ENCODE measurements at regions not wholly inside any gene's neighbourhood (a gene's known extent, or its start where the extent isn't known, plus 50 kb on each side); places are given as distances from the start of the nearest gene placed in this dataset.

DNA sequence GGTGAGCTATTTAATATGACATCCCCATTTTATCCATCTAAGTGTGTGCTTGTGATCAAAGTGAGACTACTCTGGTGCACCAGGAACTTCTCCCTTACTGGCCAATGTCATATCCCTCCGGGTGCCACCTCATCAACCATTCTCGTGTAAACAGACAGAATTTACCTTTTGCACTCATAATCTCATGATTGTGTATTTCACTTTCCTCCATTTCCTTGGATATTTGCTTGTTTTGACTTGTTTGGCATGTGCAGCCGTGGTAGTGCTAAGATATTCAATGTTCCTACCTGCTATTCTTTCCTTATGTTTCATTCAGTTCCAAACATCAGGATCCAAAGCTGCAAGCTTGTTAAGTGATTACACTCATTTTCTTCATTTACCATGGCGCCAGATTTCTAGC is 280.5 kb upstream of the SP8 start:
- H3K27me3 Mint-ChIP-seq, result no peaks in the 10 kb centered on the region
- no peak overlapping the region for H3K4me3 Mint-ChIP-seq
- H3K4me1 Mint-ChIP-seq (ENCODE audit: low read depth), result no peaks in the 10 kb centered on the region
- no peaks in the 10 kb centered on the region for H3K36me3 Mint-ChIP-seq (ENCODE audit: low read depth)
- no peak overlapping the region for H3K27ac Mint-ChIP-seq
- intact Hi-C loops (cut with micrococcal nuclease), result no loop called here
- no peaks in the 10 kb centered on the region for H3K9me3 Mint-ChIP-seq

DNA sequence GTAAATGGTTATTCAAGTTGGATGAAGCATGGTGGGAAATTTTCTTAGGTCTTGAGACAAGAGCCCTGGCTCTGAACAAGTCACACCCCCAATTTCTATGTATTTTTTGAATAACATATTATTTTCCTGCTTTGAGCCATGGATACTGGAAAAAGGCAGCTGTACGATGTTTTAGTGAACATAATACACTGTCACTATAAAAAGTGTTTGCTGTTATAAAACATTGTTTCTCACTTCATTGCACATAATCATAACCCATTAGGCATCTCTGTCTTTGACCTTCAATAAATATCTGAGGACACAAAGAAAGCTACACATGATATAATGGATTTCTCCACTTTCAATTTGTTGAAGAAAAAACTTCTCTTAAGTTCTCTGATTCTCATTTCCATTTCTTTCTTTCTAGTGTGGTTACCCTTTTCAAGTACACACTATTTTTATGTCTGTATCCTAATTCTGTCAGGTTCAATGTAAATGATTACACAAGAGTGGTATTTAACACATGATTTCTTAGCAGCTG is 283.9 kb upstream of the SP8 start:
- Mint-ChIP-seq H3K4me1 (ENCODE audit: low read depth) (no peaks in the 10 kb centered on the region), H3K36me3 (ENCODE audit: low read depth) (no peaks in the 10 kb centered on the region), H3K4me3 (no peak overlapping the region), H3K27me3 (no peaks in the 10 kb centered on the region), H3K27ac (no peak overlapping the region), H3K9me3 (no peaks in the 10 kb centered on the region)
- intact Hi-C loops (cut with micrococcal nuclease), result no loop called here

DNA sequence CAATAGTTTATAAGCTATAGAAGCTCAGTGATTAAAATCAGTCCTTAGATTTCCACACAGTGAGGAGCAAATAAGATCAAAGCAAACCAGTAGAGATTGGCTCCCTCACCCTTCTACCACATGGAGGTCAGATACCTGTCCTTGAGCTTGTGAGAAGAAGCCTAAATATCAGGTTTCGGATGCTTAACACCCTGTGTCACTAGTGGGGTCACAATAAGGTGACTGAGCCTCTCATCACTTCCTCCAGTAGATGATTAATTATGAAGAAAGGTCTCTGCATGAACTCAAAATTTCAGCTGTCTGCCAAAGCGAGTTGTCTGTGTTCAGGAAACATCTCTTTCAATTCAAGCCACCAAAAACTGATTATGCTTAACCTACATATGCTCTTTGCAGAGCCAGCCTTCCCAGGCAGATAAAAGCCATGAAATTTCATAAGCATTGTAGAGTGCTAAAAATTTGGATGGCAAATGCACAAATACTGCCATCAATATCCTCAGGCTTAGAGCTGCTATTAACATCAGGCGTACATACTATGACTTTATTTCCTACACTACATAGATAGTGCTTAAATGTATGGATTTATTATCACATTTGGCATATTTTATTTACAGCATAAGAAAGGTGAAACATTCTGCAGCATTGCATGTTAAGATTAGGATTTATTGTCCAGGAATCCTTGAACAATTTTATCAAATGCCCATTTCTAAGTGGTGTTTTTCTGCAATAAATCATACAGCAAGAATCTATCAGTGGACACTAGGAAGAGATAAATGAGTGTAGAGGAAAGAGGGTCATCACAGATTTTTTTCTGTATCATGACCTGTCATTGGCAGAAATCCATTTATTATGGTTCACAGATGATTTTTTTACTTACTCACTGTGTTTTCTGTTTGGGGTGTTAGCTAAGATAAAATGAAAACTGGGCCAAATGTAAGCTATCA is 285.1 kb upstream of the SP8 start:
- H3K4me1 Mint-ChIP-seq (ENCODE audit: low read depth), result no peaks in the 10 kb centered on the region
- H3K36me3 Mint-ChIP-seq (ENCODE audit: low read depth), result no peaks in the 10 kb centered on the region
- H3K4me3 Mint-ChIP-seq, result no peak overlapping the region
- H3K27me3 Mint-ChIP-seq, result no peaks in the 10 kb centered on the region
- H3K9me3 Mint-ChIP-seq, result no peaks in the 10 kb centered on the region
- H3K27ac Mint-ChIP-seq, result no peak overlapping the region
- intact Hi-C loops (cut with micrococcal nuclease), result no loop called here

DNA sequence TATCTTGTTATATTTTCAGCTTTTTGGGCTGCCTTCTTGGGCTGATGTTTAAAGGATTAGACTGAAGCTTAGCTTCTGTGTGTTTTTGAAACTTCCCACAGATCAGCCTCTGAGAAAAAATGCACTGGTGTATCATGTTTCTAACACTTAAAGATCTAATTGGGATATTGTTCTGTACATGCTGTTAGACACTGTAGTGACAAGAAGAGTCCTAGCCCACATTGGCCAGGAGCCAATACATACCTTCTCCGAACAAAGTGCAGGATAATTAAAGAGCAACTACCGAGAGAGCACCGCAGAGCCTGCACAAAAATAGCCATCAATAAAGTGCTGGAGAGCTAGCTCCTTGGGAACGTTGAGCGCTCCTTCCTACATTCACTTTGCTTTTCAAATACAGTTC is 289.4 kb upstream of the SP8 start:
- Mint-ChIP-seq H3K9me3 (no peaks in the 10 kb centered on the region), H3K4me1 (ENCODE audit: low read depth) (no peaks in the 10 kb centered on the region), H3K27me3 (no peaks in the 10 kb centered on the region), H3K4me3 (no peak overlapping the region), H3K36me3 (ENCODE audit: low read depth) (no peaks in the 10 kb centered on the region), H3K27ac (no peak overlapping the region)
- intact Hi-C loops (cut with micrococcal nuclease), result no loop called here

DNA sequence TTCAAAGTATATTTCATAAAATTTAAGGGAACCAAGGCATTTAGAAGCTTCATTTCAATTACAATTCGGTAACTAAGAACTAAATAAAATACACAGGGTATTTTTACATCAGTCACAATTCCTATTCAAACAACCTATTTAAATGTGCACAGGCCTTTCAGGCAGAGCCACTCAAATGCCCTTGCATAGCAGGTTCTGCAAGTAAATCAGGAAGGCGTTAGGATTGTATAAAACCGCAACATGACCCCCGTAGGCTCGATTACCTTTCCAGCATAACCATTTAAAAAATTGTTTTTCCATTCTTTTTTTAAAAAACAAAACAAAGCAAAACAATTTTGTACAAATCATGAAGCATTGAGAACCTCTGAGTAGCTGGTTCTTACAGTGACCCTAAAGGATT is 289.9 kb upstream of the SP8 start:
- Mint-ChIP-seq H3K4me1 (ENCODE audit: low read depth) (no peaks in the 10 kb centered on the region), H3K27ac (no peak overlapping the region), H3K4me3 (no peak overlapping the region), H3K36me3 (ENCODE audit: low read depth) (no peaks in the 10 kb centered on the region), H3K27me3 (no peaks in the 10 kb centered on the region), H3K9me3 (no peaks in the 10 kb centered on the region)
- intact Hi-C loops (cut with micrococcal nuclease), result no loop called here

DNA sequence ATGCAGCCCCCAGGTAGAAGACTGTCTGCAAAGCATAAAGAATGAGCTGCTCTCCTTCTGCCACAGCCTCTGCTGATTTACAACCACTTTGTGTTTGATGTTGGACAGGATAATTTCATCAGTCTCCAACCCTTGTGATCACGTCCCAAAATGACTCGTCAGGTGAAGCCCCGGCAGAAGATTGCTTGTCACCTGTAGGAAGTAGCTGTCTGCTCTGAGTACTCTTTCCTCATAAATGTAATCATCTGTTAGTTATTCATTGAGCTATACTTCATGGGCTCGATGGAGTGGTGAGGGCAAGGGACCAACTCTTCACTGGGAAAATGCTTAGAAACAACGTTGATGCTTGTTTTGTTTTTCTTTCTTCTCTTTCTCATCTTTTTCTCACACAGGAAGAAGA is 290.9 kb upstream of the SP8 start:
- no peaks in the 10 kb centered on the region for H3K27me3 Mint-ChIP-seq

DNA sequence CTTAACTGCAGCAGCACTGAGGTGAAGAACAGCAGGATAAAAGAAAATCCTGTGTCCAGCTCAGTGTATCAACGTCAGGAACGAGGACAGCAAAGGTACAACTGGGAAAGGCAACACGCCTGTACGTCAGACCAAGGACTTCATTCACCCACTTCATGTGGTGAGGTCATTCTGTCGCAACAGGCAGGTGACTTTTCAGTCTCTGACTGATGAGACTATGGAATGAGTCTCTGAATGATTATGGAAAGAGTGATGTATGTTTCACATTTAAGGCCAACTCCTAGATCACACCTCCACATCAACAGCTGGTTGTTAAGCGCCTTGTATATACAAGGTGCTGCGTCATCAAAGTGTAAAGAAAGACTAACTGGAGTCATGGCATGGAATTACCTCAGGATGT is 297.6 kb upstream of the SP8 start:
- H3K4me3 Mint-ChIP-seq, result no peak overlapping the region
- no peaks in the 10 kb centered on the region for H3K27me3 Mint-ChIP-seq
- H3K4me1 Mint-ChIP-seq (ENCODE audit: low read depth), result no peaks in the 10 kb centered on the region
- intact Hi-C loops (cut with micrococcal nuclease), result no loop called here
- no peaks in the 10 kb centered on the region for H3K9me3 Mint-ChIP-seq
- no peaks in the 10 kb centered on the region for H3K36me3 Mint-ChIP-seq (ENCODE audit: low read depth)
- H3K27ac Mint-ChIP-seq, result no peak overlapping the region

More for the DNA sequence above, 290.9 kb upstream of the SP8 start:
- Mint-ChIP-seq H3K27ac (no peak overlapping the region), H3K9me3 (no peaks in the 10 kb centered on the region), H3K4me3 (no peak overlapping the region), H3K36me3 (ENCODE audit: low read depth) (no peaks in the 10 kb centered on the region), H3K4me1 (ENCODE audit: low read depth) (no peaks in the 10 kb centered on the region)
- intact Hi-C loops (cut with micrococcal nuclease), result no loop called here

DNA sequence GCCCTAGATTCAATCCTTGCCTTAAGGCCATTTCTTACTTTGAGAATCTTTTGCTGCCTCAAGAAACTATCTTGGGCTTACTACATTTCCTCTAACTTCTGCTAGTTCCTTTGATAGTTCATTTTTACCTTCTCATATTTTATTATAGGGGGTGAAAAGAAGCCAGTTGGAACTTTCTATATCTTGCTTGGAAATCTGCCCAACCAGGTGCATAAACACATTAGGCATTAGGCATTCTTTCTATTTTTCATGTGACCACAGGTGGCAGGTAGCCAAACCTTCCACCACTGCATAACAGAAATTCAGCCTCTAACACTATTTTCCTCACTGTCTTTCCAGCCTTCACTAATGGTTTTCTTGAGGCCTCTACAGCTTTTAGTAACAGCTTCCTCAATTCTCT is 300.0 kb upstream of the SP8 start:
- Mint-ChIP-seq H3K4me1 (ENCODE audit: low read depth) (no peaks in the 10 kb centered on the region), H3K27me3 (no peaks in the 10 kb centered on the region), H3K9me3 (no peaks in the 10 kb centered on the region), H3K4me3 (no peak overlapping the region), H3K36me3 (ENCODE audit: low read depth) (no peaks in the 10 kb centered on the region), H3K27ac (no peak overlapping the region)
- intact Hi-C loops (cut with micrococcal nuclease), result no loop called here

DNA sequence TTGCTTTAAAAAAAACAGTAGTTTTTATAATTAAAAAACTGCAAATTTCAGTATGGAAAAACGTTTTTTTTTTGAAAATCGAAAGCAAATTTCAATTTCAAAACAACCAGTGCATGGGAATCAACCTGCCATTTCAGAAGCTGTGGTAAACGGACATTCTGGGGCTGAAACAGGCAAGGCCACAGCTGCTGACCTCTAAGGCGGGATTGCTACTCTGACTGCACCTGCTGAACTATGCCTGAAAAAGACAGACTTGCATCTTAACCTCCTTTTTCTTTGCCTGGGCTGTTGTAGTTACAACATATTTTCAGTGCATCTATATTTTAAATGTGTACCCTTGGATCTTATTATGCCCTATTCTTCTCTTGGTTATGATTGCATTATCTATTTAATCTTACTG is 303.0 kb upstream of the SP8 start:
- H3K27me3 Mint-ChIP-seq, result no peaks in the 10 kb centered on the region
- H3K36me3 Mint-ChIP-seq (ENCODE audit: low read depth), result no peaks in the 10 kb centered on the region
- H3K4me1 Mint-ChIP-seq (ENCODE audit: low read depth), result no peaks in the 10 kb centered on the region
- no peak overlapping the region for H3K27ac Mint-ChIP-seq
- no peak overlapping the region for H3K4me3 Mint-ChIP-seq
- peaks cover 9% of the 10 kb centered on the region for H3K9me3 Mint-ChIP-seq
- intact Hi-C loops (cut with micrococcal nuclease), result no loop called here

DNA sequence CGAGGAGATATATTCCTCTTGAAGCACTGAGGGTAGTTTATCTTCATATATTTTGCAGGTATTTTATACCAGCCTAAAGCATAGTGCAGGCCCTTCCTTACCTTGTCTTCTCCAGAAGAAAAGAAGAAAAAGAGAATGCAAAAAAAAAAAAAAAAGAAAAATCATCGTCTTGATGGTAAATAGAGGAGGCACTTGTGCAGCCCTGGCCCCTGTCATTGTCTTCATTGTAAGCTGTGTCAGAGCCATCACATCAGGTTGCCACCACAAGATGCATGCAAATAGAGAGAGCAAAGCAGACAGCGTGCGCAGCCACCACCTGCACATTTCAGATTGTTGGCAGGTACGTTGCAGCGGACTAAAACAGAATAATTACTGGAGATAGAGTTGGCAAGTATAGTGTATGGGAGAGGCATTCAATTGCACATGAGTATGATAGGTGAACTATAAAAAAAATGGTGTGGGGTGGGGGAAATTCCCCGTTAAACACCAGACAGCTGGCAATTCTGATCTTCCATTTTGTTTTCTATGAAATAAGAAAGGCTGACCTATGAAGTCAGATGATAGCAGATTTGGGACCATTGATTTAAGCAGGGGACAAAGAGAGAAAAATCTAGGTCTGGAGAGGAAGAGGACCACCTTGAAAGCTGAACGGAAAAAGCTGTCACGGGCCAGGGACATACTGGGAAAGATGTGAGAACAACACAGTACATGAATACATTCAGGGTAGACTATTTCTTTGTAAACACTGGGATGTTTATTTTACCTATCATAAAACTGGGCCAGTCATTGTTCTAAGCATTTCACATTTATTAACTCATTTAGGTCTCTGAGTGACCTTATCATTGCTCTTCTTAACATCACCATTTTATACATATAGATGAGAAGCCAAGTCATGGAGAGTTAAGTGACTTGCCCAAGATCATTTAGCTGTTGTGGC is 306.3 kb upstream of the SP8 start:
- no peak overlapping the region for H3K27ac Mint-ChIP-seq
- H3K36me3 Mint-ChIP-seq (ENCODE audit: low read depth), result no peaks in the 10 kb centered on the region
- peaks cover 23% of the 10 kb centered on the region for H3K9me3 Mint-ChIP-seq
- H3K27me3 Mint-ChIP-seq, result no peaks in the 10 kb centered on the region
- intact Hi-C loops (cut with micrococcal nuclease), result no loop called here
- no peaks in the 10 kb centered on the region for H3K4me1 Mint-ChIP-seq (ENCODE audit: low read depth)
- H3K4me3 Mint-ChIP-seq, result no peak overlapping the region

DNA sequence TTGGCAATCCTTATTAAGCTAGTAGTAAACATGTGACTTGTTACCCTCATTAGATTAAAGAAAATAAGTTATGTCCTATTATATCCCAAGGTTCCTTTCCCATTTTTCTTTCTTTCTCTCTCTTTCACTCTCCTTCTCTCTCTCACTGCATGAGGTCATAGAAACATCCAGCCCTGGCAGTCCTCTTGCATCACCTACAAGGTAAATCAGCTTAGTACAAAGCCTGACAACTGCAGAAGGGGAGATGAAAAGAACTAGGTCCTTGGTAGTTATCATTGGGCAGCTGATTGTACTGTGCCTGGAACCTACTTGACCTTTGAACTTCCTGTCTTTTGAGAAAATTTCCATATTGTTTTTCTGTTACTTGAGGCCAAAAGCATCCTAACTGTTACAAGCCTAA is 307.9 kb upstream of the SP8 start:
- Mint-ChIP-seq H3K4me3 (no peak overlapping the region), H3K27ac (no peak overlapping the region), H3K9me3 (peaks cover 23% of the 10 kb centered on the region), H3K27me3 (no peaks in the 10 kb centered on the region), H3K4me1 (ENCODE audit: low read depth) (no peaks in the 10 kb centered on the region), H3K36me3 (ENCODE audit: low read depth) (no peaks in the 10 kb centered on the region)
- intact Hi-C loops (cut with micrococcal nuclease), result no loop called here

DNA sequence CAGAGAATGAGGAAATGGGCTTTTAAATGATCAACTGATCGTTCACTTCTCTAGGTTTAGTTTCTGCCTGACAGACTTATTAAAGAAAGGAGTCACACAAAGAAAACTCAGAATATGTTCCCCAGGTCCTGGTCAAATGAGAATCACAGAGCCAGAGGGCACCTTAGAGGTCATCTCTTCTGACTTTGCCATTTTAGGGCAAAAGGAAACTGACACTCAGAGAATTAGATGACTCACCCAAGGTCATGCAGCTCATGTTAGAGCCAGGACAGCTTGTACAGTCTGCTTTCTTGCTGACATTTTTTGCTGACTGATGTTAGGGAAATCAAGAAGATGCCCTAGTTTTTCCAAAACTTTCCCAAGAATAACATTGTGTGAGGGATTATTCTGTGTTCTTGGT is 312.7 kb upstream of the SP8 start:
- Mint-ChIP-seq H3K4me3 (no peak overlapping the region), H3K4me1 (ENCODE audit: low read depth) (no peaks in the 10 kb centered on the region), H3K27ac (no peak overlapping the region), H3K36me3 (ENCODE audit: low read depth) (no peaks in the 10 kb centered on the region), H3K27me3 (no peaks in the 10 kb centered on the region), H3K9me3 (peaks cover 14% of the 10 kb centered on the region)
- intact Hi-C loops (cut with micrococcal nuclease), result no loop called here

DNA sequence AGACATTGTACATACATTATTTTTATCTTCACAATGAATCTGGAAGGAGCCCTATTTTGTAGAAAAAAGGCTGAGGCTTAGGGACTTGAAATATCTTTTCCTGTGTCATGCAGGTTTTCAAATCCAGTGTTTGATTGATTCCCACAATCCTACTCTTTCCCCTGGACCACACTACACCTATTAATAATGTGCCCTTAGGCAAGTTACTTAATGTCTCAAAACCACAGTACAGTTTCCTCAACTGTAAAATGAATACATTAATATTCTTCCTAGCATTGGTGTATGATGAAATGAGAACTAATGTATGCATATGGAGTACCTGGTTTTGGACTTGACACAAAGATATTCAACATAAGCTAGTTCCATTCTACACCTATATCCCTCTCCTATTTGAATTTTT is 313.3 kb upstream of the SP8 start:
- H3K27ac Mint-ChIP-seq, result no peak overlapping the region
- H3K4me3 Mint-ChIP-seq, result no peak overlapping the region
- H3K36me3 Mint-ChIP-seq (ENCODE audit: low read depth), result no peaks in the 10 kb centered on the region
- H3K27me3 Mint-ChIP-seq, result no peaks in the 10 kb centered on the region
- no peaks in the 10 kb centered on the region for H3K4me1 Mint-ChIP-seq (ENCODE audit: low read depth)
- peaks cover 14% of the 10 kb centered on the region for H3K9me3 Mint-ChIP-seq
- intact Hi-C loops (cut with micrococcal nuclease), result no loop called here

DNA sequence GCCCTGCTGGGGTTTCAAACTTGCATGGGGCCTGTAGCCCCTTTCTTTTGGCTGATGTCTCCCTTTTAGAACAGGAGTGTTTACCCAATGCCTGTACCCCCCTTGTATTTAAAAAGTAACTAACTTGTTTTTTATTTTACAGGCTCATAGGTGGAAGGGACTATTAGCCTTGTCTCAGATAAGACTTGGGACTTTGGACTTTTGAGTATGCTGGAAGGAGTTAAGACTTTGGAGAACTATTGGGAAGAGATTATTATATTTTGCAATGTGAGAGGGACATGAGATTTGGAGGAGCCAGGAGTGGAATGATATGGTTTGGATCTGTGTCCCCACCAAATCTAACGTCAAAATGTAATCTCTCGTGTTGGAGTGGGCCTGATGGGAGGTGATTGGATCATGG is 314.9 kb upstream of the SP8 start:
- H3K4me1 Mint-ChIP-seq (ENCODE audit: low read depth), result no peaks in the 10 kb centered on the region
- H3K27me3 Mint-ChIP-seq, result no peaks in the 10 kb centered on the region
- H3K27ac Mint-ChIP-seq, result no peak overlapping the region
- no peak overlapping the region for H3K4me3 Mint-ChIP-seq
- H3K36me3 Mint-ChIP-seq (ENCODE audit: low read depth), result no peaks in the 10 kb centered on the region
- intact Hi-C loops (cut with micrococcal nuclease), result no loop called here
- H3K9me3 Mint-ChIP-seq, result peaks cover 14% of the 10 kb centered on the region

All from dendritic cell treated with granulocyte-macrophage colony-stimulating factor and Interleukin-4, amounts not matched to agents 40 ng/mL and 50 ng/mL, for 4 days (primary cell).